GM20000 (cell line): ENCODE measurements at regions not wholly inside any gene's neighbourhood (a gene's known extent, or its start where the extent isn't known, plus 50 kb on each side); places are given as distances from the start of the nearest gene placed in this dataset.

Source experiments
- DNase-seq: peaks from one replicate; pipeline ENCODE4 v3.0.0; 2012; ENCODE audit warnings: low spot score
- TF ChIP-seq, protein P1 (sequence below): IDR thresholded peaks from 2 replicates; pipeline ENCODE4 v1.5.1; 2012; ENCODE audit warnings: mild to moderate bottlenecking, control low read depth; ENCODE audit errors: extremely low read depth, missing control alignments

DNA sequence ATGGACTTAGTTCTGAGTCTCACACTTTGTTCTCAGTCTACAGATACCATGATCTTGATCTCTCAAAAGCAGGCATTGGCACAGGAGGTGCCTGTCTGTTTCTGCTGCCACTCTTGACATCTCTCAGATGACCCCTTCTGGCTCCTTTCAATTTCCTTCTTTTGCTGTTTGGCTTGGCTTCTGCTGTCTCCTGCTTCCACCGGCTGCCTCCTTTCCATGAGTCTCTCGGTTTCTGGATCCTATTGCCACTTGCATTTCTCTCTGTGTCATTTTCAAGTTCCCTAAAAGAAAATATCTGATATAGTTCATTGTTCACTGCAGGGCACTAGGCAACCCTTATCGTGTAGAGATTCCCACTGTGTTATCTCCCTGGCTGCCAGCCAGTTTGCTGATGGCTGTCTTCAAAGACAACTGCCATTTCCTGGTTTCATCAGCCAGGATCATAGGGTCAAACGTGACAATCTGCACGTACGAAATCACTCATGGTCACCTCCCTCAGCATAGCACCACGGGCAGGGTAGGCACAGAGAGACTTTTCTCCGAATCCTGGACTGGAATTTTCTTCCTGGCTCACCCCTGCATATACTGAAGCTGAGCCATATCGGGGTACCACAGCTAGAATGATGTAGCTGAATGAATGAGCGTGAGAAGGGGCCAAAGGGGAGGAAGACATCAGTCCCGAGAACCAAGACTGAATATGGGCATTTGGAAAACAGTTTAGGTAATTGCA is 144.6 kb upstream of the TMEM170B start:
- TF ChIP-seq, protein P1, sequence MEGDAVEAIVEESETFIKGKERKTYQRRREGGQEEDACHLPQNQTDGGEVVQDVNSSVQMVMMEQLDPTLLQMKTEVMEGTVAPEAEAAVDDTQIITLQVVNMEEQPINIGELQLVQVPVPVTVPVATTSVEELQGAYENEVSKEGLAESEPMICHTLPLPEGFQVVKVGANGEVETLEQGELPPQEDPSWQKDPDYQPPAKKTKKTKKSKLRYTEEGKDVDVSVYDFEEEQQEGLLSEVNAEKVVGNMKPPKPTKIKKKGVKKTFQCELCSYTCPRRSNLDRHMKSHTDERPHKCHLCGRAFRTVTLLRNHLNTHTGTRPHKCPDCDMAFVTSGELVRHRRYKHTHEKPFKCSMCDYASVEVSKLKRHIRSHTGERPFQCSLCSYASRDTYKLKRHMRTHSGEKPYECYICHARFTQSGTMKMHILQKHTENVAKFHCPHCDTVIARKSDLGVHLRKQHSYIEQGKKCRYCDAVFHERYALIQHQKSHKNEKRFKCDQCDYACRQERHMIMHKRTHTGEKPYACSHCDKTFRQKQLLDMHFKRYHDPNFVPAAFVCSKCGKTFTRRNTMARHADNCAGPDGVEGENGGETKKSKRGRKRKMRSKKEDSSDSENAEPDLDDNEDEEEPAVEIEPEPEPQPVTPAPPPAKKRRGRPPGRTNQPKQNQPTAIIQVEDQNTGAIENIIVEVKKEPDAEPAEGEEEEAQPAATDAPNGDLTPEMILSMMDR, result no peak
- no peak for DNase-seq

DNA sequence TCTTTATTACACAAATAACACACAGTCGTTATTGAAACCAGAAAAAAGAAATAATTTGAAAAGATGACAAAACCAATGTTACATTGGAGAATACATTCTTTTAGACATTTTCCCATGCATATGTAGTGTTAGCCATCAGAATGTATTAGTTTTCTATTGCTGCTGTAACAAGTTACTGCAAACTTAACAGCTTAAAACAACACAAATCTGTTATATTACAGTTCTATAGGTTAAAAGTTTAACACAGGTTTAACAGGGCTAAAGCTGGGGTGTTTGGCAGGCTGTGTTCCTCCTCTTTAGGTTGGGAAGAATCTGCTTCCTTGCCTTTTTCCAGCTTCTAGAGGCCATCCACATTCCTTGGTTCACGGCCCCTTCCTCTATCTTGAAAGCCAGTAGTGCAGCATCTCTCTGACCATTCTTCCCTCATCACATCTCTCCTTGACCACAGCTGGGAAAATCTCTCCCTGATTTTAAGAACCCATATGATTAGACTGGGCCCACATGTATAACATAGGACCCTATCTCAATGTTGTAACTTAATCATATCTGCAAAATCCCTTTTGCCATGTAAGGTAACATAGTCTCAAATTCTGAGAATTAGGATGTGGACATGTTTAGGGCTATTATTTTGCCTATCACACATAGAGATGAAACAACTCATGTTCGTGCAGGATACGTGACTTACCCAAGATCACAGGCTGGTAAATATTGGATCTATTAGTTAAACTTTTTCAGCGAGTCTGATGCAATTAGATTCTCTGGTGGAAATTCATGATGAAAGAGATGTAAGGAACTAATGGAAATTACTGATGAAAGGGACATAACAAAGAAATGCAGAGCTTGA is 145.4 kb upstream of the TMEM170B start:
- no peak for DNase-seq
- TF ChIP-seq, protein P1, result no peak

DNA sequence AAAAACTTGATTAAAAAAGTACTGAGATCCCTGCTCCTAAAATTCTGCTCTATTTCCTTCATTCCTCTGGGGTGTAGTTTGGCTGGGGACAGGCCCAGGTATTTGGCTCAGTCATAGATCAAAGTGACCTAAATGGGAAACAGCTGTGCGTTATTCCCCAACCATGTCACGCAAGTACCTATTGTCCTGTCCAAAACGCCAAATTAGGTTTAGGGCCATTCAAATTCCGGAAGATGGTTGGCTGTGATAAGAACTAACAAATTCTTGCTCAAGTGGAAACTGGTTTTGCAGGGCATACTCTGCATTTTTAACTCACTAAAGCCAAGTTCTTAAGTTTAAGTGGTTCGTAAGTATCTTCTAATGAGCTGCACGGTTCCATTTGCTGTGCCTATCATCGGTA is 147.6 kb upstream of the TMEM170B start:
- DNase-seq, result no peak

DNA sequence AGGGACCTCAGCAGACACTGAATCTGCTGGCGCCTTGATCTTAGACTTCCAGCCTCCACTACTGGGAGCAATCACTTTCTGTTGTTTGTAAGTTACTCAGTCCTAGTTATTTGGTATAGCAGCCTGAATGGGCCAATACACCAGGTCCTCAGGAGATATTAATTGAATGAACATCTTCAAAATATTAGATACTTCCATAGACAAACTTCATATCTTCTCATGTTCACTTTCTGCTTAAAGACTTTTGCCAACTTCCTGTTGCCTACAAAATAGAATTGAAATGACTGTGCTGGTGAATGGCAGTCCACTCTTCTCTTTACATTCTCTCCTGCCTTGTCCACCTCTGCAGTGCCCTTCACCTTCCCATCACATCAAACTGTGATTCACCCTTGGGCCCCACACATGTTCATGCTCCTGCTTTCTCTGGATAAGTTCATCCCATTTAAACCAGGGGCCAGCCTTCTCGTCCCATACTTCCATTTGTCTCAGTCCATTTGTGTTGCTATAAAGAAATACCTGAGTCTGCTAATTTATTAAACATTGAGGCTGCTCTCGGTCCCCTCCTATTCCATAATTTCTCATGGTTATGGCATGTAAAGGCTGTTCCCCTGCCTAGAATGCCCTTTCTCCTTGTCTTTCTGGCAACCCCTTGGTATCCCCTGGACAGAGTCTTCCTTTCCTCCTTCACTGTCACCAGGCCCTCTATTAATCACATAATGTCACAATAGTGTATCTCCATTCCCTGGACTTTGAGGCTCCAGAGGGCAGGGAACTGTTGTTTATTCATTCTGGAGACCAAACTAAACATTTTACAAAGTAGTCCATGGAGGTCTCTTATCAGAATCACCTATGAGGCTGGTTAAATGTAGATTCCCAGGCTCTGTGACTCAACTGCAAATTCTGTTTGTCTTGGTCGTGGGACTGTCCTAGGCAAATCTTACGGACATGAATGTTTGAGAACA is 148.3 kb upstream of the TMEM170B start:
- DNase-seq, result no peak
- TF ChIP-seq, protein P1, result no peak

More for the DNA sequence above, 147.6 kb upstream of the TMEM170B start:
- TF ChIP-seq, protein P1, result no peak

DNA sequence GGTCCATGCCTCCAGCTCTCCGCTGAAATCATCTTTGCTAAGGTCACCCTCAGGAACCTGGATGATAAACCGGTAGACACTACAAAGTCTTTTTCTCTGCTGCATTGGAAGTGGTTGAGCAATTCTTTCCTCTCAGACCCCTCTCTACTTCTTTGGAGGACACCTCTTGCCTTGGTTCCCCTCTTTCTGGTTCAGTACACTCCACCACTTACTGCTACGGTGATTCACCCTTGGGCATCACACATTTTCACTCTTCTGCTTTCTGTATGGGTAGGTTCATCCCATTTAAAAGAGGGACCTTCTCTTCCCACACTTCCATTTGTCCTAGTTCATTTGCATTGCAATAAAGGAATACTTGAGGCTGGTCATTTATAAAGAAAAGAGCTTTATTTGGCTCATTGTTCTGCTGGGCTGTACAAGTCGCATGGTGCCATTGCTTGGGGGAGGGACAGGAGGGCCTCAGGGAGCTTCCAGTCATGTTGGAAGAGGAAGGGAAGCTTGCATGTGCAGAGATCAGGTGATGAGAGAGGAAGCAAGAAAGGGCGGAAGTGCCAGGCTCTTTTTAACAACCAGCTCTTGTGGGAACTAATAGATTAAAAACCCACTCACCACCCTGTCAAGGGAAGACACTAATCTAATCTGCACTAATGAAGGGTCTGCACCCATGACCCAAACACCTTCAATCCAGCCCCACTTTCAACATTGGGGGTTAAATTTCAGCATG is 149.7 kb upstream of the TMEM170B start:
- DNase-seq, result no peak
- TF ChIP-seq, protein P1, result no peak

DNA sequence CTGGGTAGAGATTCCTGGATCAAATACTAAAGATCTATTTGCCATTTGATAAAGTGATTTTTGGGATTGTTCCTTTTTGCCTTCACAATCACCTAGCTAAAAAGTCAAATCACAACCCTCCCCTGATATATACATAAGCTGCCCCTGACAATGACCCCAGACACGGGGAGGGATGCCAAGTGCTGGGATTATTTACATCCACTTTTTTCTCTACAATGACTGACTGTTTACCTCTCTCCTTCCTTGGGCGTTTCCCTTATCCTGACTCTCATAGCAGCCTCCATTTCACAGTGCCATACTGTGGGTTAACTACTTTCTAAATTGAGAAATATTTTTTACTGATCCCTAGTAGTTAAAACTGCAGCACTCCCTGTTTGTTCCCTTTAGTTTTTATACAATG is 150.8 kb upstream of the TMEM170B start:
- TF ChIP-seq, protein P1, result no peak

More for the DNA sequence above, 150.8 kb upstream of the TMEM170B start:
- no peak for DNase-seq
